Endothelial cell of umbilical vein (primary cell): ENCODE measurements at regions not wholly inside any gene's neighbourhood (a gene's known extent, or its start where the extent isn't known, plus 50 kb on each side); places are given as distances from the start of the nearest gene placed in this dataset.

Experiments
- BruUV-seq: library from RNA; stranded (reverse); fragments of 400-500 nt; replicated peaks from 2 replicates; lab custom pipeline; 2021; lab: Mats Ljungman, UMichigan
- CTCF ChIA-PET: fragments of 300-600, 350-600 bp; sonication (Branson Sonifier 250); formaldehyde crosslinking; loops from one replicate; lab custom pipeline; 2021; ENCODE audit warnings: antibody characterized with exemption, inconsistent platforms; lab: Charles Lee
- POLR2A ChIA-PET: fragments of 300-600, 350-600 bp; sonication (Branson Sonifier 250); formaldehyde crosslinking; loops from one replicate; lab custom pipeline; 2021; ENCODE audit warnings: antibody characterized with exemption, inconsistent platforms; lab: Charles Lee
- DNase-seq: peaks from one replicate; pipeline ENCODE4 v3.0.0-alpha.2; 2011; ENCODE audit warnings: low read depth, low spot score
- FAIRE-seq: peaks from 2 replicates; lab custom pipeline; 2011; peaks lifted over from hg19 to GRCh38; lab: Jason Lieb, UNC
- H2AFZ ChIP-seq: 2 replicates; pipeline ENCODE4 v1.6.0; 2012; ENCODE audit warnings: low read depth, low read length, control low read depth, inconsistent platforms
- H3K27ac ChIP-seq: 2 replicates; pipeline ENCODE4 v1.5.1; 2011; ENCODE audit warnings: low read depth, mild to moderate bottlenecking, control low read depth, low read length, moderate library complexity; ENCODE audit not compliant: insufficient read depth
- H3K27me3 ChIP-seq, 2 experiments: 2 replicates each; pipeline versions ENCODE4 v1.6.0 to v1.6.1; 2011; ENCODE audit warnings: low read length in 2 of 2, mixed read lengths in 1 of 2; ENCODE audit not compliant: control insufficient read depth in 2 of 2, insufficient read depth in 2 of 2
- H3K36me3 ChIP-seq, 2 experiments: 2 replicates in 1 of 2; 3 replicates in 1 of 2; pipeline ENCODE4 v1.5.1; 2011; ENCODE audit warnings: low read length in 2 of 2, mild to moderate bottlenecking in 1 of 2, moderate library complexity in 1 of 2; ENCODE audit not compliant: control insufficient read depth in 2 of 2, insufficient read depth in 2 of 2; ENCODE audit errors: extremely low read depth in 1 of 2
- H3K4me1 ChIP-seq: 3 replicates; pipeline ENCODE4 v1.5.1; 2011; ENCODE audit warnings: mild to moderate bottlenecking, low read length; ENCODE audit not compliant: control insufficient read depth, insufficient read depth; ENCODE audit errors: extremely low read depth
- H3K4me2 ChIP-seq: 2 replicates; pipeline ENCODE4 v1.6.1; 2011; ENCODE audit warnings: low read length, control low read depth, mixed read lengths; ENCODE audit not compliant: insufficient read depth
- H3K4me3 ChIP-seq, 3 experiments: fragments of 200-600 bp in 1 of 3; sonication (generic), shearing (Covaris generic) in 1 of 3; replicated peaks in 1 of 3; 2 replicates each; pipeline ENCODE4 v1.5.1; 2011 to 2016; ENCODE audit warnings: control low read depth in 3 of 3, low read length in 3 of 3, mild to moderate bottlenecking in 2 of 3, inconsistent platforms in 1 of 3, low read depth in 1 of 3, moderate library complexity in 1 of 3; ENCODE audit not compliant: insufficient read depth in 1 of 3
- H3K79me2 ChIP-seq: 2 replicates; pipeline ENCODE4 v1.6.0; 2012; ENCODE audit warnings: low read length, inconsistent platforms; ENCODE audit not compliant: control insufficient read depth, insufficient read depth
- H3K9ac ChIP-seq: replicated peaks from 2 replicates; pipeline ENCODE3; 2011; ENCODE audit warnings: low read length, control low read depth; ENCODE audit not compliant: insufficient read depth; ENCODE audit errors: extremely low read depth
- H3K9me1 ChIP-seq: replicated peaks from 3 replicates; pipeline ENCODE4 v1.6.0; 2011; ENCODE audit warnings: mild to moderate bottlenecking, low read length; ENCODE audit not compliant: control insufficient read depth, insufficient read depth; ENCODE audit errors: extremely low read depth
- H3K9me3 ChIP-seq: replicated peaks from 2 replicates; pipeline ENCODE4 v1.5.1; 2012; ENCODE audit warnings: low read length, inconsistent platforms; ENCODE audit not compliant: control insufficient read depth, insufficient read depth
- H4K20me1 ChIP-seq: replicated peaks from 2 replicates; pipeline ENCODE3; 2011; ENCODE audit warnings: mild to moderate bottlenecking, low read length; ENCODE audit not compliant: control insufficient read depth, insufficient read depth; ENCODE audit errors: extremely low read depth
- CTCF ChIP-seq, 2 donors: IDR thresholded peaks; 1 replicate in 1 of 2; 2 replicates in 1 of 2; pipeline ENCODE4 v1.5.1; 2011; ENCODE audit warnings: low read length in 2 of 2, mild to moderate bottlenecking in 2 of 2, moderate library complexity in 2 of 2, control low read depth in 1 of 2, inconsistent platforms in 1 of 2, low read depth in 1 of 2; ENCODE audit not compliant: insufficient read depth in 1 of 2; ENCODE audit errors: extremely low read depth in 1 of 2
- EZH2 ChIP-seq: IDR thresholded peaks from 2 replicates; pipeline ENCODE4 v1.6.1; 2012; ENCODE audit warnings: borderline replicate concordance, low read depth, mild to moderate bottlenecking, moderate library complexity, low read length, inconsistent platforms; ENCODE audit not compliant: severe bottlenecking
- FOS ChIP-seq: IDR thresholded peaks from 2 replicates; pipeline ENCODE4 v1.6.1; 2011; ENCODE audit warnings: mild to moderate bottlenecking, low read length, moderate library complexity, borderline replicate concordance; ENCODE audit not compliant: insufficient read depth
- GATA2 ChIP-seq: IDR thresholded peaks from 2 replicates; pipeline ENCODE4 v1.7.0; 2011; ENCODE audit warnings: low read depth, mild to moderate bottlenecking, moderate library complexity, mixed read lengths, low read length; ENCODE audit not compliant: insufficient read length, insufficient read depth
- JUN ChIP-seq: IDR thresholded peaks from 2 replicates; pipeline ENCODE4 v1.6.1; 2011; ENCODE audit warnings: borderline replicate concordance, low read depth; ENCODE audit not compliant: insufficient read length, insufficient read depth
- MYC ChIP-seq: IDR thresholded peaks from one replicate; pipeline ENCODE4 v1.6.1; 2011; ENCODE audit warnings: mild to moderate bottlenecking, low read depth, low read length
- POLR2A ChIP-seq: IDR thresholded peaks from 2 replicates; pipeline ENCODE4 v1.6.1; 2012; ENCODE audit warnings: low read depth, mild to moderate bottlenecking, control low read depth, low read length
- POLR2AphosphoS5 ChIP-seq: IDR thresholded peaks from 2 replicates; pipeline ENCODE4 v1.6.1; 2012; ENCODE audit warnings: low read depth, mild to moderate bottlenecking, control low read depth, low read length, moderate library complexity; ENCODE audit not compliant: insufficient read depth
- dilution Hi-C: fragments of 300-500 bp; cut with MboI; formaldehyde crosslinking; loops from one replicate; pipeline ENCODE4 v1.15.0; 2019; ENCODE audit warnings: low sequenced_read_pairs; ENCODE audit not compliant: extremely low pct_ligation_motif_present
- intact Hi-C: fragments of 100-400 bp; cut with micrococcal nuclease; formaldehyde crosslinking; loops from one replicate; pipeline ENCODE4 v1.10.0; 2022
- TF ChIP-seq, protein P1 (sequence below): IDR thresholded peaks from 2 replicates; pipeline ENCODE4 v1.6.1; 2011; ENCODE audit not compliant: insufficient read depth, insufficient read length

GRCh38 chr18:22504251-22505030 lies 86.7 kb upstream of the CTAGE1 start:
- H3K27ac ChIP-seq: no peak overlapping the region
- intact Hi-C loops: no loop called here
- no peak for DNase-seq
- FAIRE-seq: no peak
- peaks cover 8% of the 10 kb centered on the region for H3K4me1 ChIP-seq
- H3K4me2 ChIP-seq: no peak overlapping the region
- H3K36me3 ChIP-seq: no peaks in the 10 kb centered on the region
- H3K9ac ChIP-seq: no peak overlapping the region
- H4K20me1 ChIP-seq: no peaks in the 10 kb centered on the region
- H3K27me3 ChIP-seq: no peaks in the 10 kb centered on the region
- H3K4me3 ChIP-seq: no peak overlapping the region
- no peaks in the 10 kb centered on the region for H3K9me3 ChIP-seq
- ChIA-PET CTCF (no interaction called here), POLR2A (no interaction called here)
- no TSS peak for BruUV-seq
- H2AFZ ChIP-seq: no peak overlapping the region
- no peaks in the 10 kb centered on the region for H3K9me1 ChIP-seq
- no peaks in the 10 kb centered on the region for H3K79me2 ChIP-seq
- TF ChIP-seq CTCF (IDR thresholded peaks at IDR 0.05; ENCODE audit: extremely low read depth in 1 of 2, insufficient read depth in 1 of 2, low read depth in 1 of 2, low read length in 2 of 2) (no peak), MYC (no peak), EZH2 (no peak), POLR2AphosphoS5 (no peak), GATA2 (no peak), POLR2A (no peak), FOS (no peak), JUN (no peak)
- TF ChIP-seq, protein P1, sequence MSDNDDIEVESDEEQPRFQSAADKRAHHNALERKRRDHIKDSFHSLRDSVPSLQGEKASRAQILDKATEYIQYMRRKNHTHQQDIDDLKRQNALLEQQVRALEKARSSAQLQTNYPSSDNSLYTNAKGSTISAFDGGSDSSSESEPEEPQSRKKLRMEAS: no peak
- dilution Hi-C loops: no loop called here
